ENCODE measurements at regions not wholly inside any gene's neighbourhood (a gene's known extent, or its start where the extent isn't known, plus 50 kb on each side); places are given as distances from the start of the nearest gene placed in this dataset.

GRCh38 chr13:65090186-65090585, 2139.9 kb downstream of the PCDH9 start:
- no peak overlapping the region for H2AFZ ChIP-seq (ENCODE audit: low read length)
- no peaks in the 10 kb centered on the region for H3K9me3 ChIP-seq (ENCODE audit: insufficient read depth, low read depth, low read length)
- no peak for TF ChIP-seq CTCF (conservative IDR thresholded peaks at IDR 0.05; ENCODE audit: low read length)
- no peaks in the 10 kb centered on the region for H3K9me2 ChIP-seq (replicated peaks; ENCODE audit: low read depth, low read length)
- no peaks in the 10 kb centered on the region for H3K4me1 ChIP-seq (ENCODE audit: insufficient read depth, low read length, poor library complexity, severe bottlenecking)
- no peaks in the 10 kb centered on the region for H3K36me3 ChIP-seq (ENCODE audit: insufficient read depth, low read length)
- H3K4me3 ChIP-seq (ENCODE audit: low read length, poor library complexity, severe bottlenecking), result no peak overlapping the region
- H3K79me2 ChIP-seq (ENCODE audit: insufficient read depth, low read length), result no peaks in the 10 kb centered on the region
- H3K4me2 ChIP-seq (ENCODE audit: low read depth, low read length, poor library complexity, severe bottlenecking), result no peak overlapping the region
- no peaks in the 10 kb centered on the region for H4K20me1 ChIP-seq (ENCODE audit: insufficient read depth, low read length, poor library complexity, severe bottlenecking)
- H3K27me3 ChIP-seq (ENCODE audit: insufficient read depth, low read length, poor library complexity, severe bottlenecking), result no peaks in the 10 kb centered on the region
- no peak overlapping the region for H3K9ac ChIP-seq (ENCODE audit: low read depth, low read length, poor library complexity, severe bottlenecking)
- no peaks in the 10 kb centered on the region for H3F3A ChIP-seq (ENCODE audit: low read depth)

- no peak overlapping the region for H3K4me3 ChIP-seq (ENCODE audit: low read length, poor library complexity, severe bottlenecking)
- no peaks in the 10 kb centered on the region for H3K9me2 ChIP-seq (replicated peaks; ENCODE audit: low read depth, low read length)
- H3K36me3 ChIP-seq (ENCODE audit: insufficient read depth, low read length), result no peaks in the 10 kb centered on the region
- TF ChIP-seq EZH2phosphoT487 (IDR thresholded peaks at IDR 0.05; ENCODE audit: borderline replicate concordance), result no peak
- no peak for TF ChIP-seq CTCF (conservative IDR thresholded peaks at IDR 0.05; ENCODE audit: low read length)
- no peaks in the 10 kb centered on the region for H3F3A ChIP-seq (ENCODE audit: low read depth)
- H3K27me3 ChIP-seq (ENCODE audit: insufficient read depth, low read length, poor library complexity, severe bottlenecking), result no peaks in the 10 kb centered on the region
- H3K9me3 ChIP-seq (ENCODE audit: insufficient read depth, low read depth, low read length), result no peaks in the 10 kb centered on the region
- H2AFZ ChIP-seq (ENCODE audit: low read length), result no peak overlapping the region
- no peak overlapping the region for H3K4me2 ChIP-seq (ENCODE audit: low read depth, low read length, poor library complexity, severe bottlenecking)
- H3K79me2 ChIP-seq (ENCODE audit: insufficient read depth, low read length), result no peaks in the 10 kb centered on the region
- H4K20me1 ChIP-seq (ENCODE audit: insufficient read depth, low read length, poor library complexity, severe bottlenecking), result no peaks in the 10 kb centered on the region
- no peak overlapping the region for H3K9ac ChIP-seq (ENCODE audit: low read depth, low read length, poor library complexity, severe bottlenecking)
- no peaks in the 10 kb centered on the region for H3K4me1 ChIP-seq (ENCODE audit: insufficient read depth, low read length, poor library complexity, severe bottlenecking)
Observed at GRCh38 chr13:65088906-65089305, 2141.2 kb downstream of the PCDH9 start.

- no peaks in the 10 kb centered on the region for H3K4me1 ChIP-seq (ENCODE audit: insufficient read depth, low read length, poor library complexity, severe bottlenecking)
- no peak overlapping the region for H2AFZ ChIP-seq (ENCODE audit: low read length)
- no peaks in the 10 kb centered on the region for H4K20me1 ChIP-seq (ENCODE audit: insufficient read depth, low read length, poor library complexity, severe bottlenecking)
- no peak overlapping the region for H3K9ac ChIP-seq (ENCODE audit: low read depth, low read length, poor library complexity, severe bottlenecking)
- H3F3A ChIP-seq (ENCODE audit: low read depth), result no peaks in the 10 kb centered on the region
- no peaks in the 10 kb centered on the region for H3K36me3 ChIP-seq (ENCODE audit: insufficient read depth, low read length)
- H3K4me3 ChIP-seq (ENCODE audit: low read length, poor library complexity, severe bottlenecking), result no peak overlapping the region
- no peak overlapping the region for H3K4me2 ChIP-seq (ENCODE audit: low read depth, low read length, poor library complexity, severe bottlenecking)
- TF ChIP-seq EZH2phosphoT487 (IDR thresholded peaks at IDR 0.05; ENCODE audit: borderline replicate concordance) (no peak), CTCF (conservative IDR thresholded peaks at IDR 0.05; ENCODE audit: low read length) (no peak)
- no peaks in the 10 kb centered on the region for H3K27me3 ChIP-seq (ENCODE audit: insufficient read depth, low read length, poor library complexity, severe bottlenecking)
- H3K9me3 ChIP-seq (ENCODE audit: insufficient read depth, low read depth, low read length), result no peaks in the 10 kb centered on the region
- no peaks in the 10 kb centered on the region for H3K9me2 ChIP-seq (replicated peaks; ENCODE audit: low read depth, low read length)
- H3K79me2 ChIP-seq (ENCODE audit: insufficient read depth, low read length), result no peaks in the 10 kb centered on the region
Observed at GRCh38 chr13:65085977-65086376, 2144.2 kb downstream of the PCDH9 start.

Measured in Loucy (cell line).